MM.1S (cell line): ENCODE measurements at regions not wholly inside any gene's neighbourhood (a gene's known extent, or its start where the extent isn't known, plus 50 kb on each side); places are given as distances from the start of the nearest gene placed in this dataset.

Source experiments
- DNase-seq: peaks from one replicate; pipeline ENCODE4 v3.0.0-alpha.2; 2015
- H2AFZ ChIP-seq: fragments of 300-600 bp; sonication (generic); 2 replicates; pipeline ENCODE4 v1.6.0; 2016; ENCODE audit warnings: antibody characterized with exemption, low read length
- H3F3A ChIP-seq: fragments of 300-600 bp; sonication (generic); 2 replicates; pipeline ENCODE4 v1.6.1; 2016; ENCODE audit warnings: mild to moderate bottlenecking, antibody characterized with exemption, low read length, moderate library complexity, mixed read lengths; ENCODE audit not compliant: insufficient read depth
- H3K27ac ChIP-seq: fragments of 300-600 bp; sonication (generic); 2 replicates; pipeline ENCODE4 v1.5.1; 2016; ENCODE audit warnings: mild to moderate bottlenecking, low read length
- H3K27me3 ChIP-seq: fragments of 300-600 bp; sonication (generic); replicated peaks from 2 replicates; pipeline ENCODE4 v1.6.0; 2016; ENCODE audit warnings: low read length; ENCODE audit not compliant: insufficient read depth
- H3K36me3 ChIP-seq: fragments of 300-600 bp; sonication (generic); replicated peaks from 2 replicates; pipeline ENCODE4 v1.6.1; 2016; ENCODE audit warnings: mild to moderate bottlenecking, low read length, mixed read lengths; ENCODE audit not compliant: insufficient read depth
- H3K4me1 ChIP-seq: fragments of 300-600 bp; sonication (generic); 2 replicates; pipeline ENCODE4 v1.6.1; 2016; ENCODE audit warnings: low read length, mixed read lengths
- H3K4me2 ChIP-seq: fragments of 300-600 bp; sonication (generic); 2 replicates; pipeline ENCODE4 v1.6.0; 2016; ENCODE audit warnings: low read depth, low read length
- H3K4me3 ChIP-seq: fragments of 300-600 bp; sonication (generic); 2 replicates; pipeline ENCODE4 v1.5.1; 2016; ENCODE audit warnings: low read length, mixed read lengths
- H3K79me2 ChIP-seq: fragments of 300-600 bp; sonication (generic); 2 replicates; pipeline ENCODE4 v1.6.1; 2016; ENCODE audit warnings: mixed run types, low read length, mixed read lengths
- H3K9ac ChIP-seq: fragments of 300-600 bp; sonication (generic); 2 replicates; pipeline ENCODE4 v1.6.1; 2016; ENCODE audit warnings: low read length, mixed read lengths
- H3K9me2 ChIP-seq: fragments of 300-600 bp; sonication (generic); replicated peaks from 2 replicates; pipeline ENCODE4 v1.6.1; 2016; ENCODE audit warnings: mild to moderate bottlenecking, low read length, mixed read lengths; ENCODE audit not compliant: insufficient read depth
- H3K9me3 ChIP-seq: fragments of 300-600 bp; sonication (generic); replicated peaks from 2 replicates; pipeline ENCODE4 v1.6.1; 2016; ENCODE audit warnings: mild to moderate bottlenecking, low read length, mixed read lengths; ENCODE audit not compliant: insufficient read depth
- H4K20me1 ChIP-seq: fragments of 300-600 bp; sonication (generic); 2 replicates; pipeline ENCODE4 v1.6.1; 2016; ENCODE audit warnings: mild to moderate bottlenecking, low read length, moderate library complexity, mixed read lengths; ENCODE audit not compliant: insufficient read depth
- CTCF ChIP-seq: fragments of 300-600 bp; sonication (generic); IDR thresholded peaks from 2 replicates; pipeline ENCODE4 v1.5.1; 2016; ENCODE audit warnings: antibody characterized with exemption, low read length, mixed read lengths
- EZH2 ChIP-seq: fragments of 300-600 bp; sonication (generic); optimal IDR thresholded peaks from 2 replicates; pipeline ENCODE3; 2017; ENCODE audit warnings: low read depth, mild to moderate bottlenecking, antibody characterized with exemption, low read length, mixed read lengths
- EZH2phosphoT487 ChIP-seq: fragments of 300-600 bp; sonication (generic); IDR thresholded peaks from 2 replicates; pipeline ENCODE4 v1.6.1; 2018; ENCODE audit warnings: antibody characterized with exemption, low read length

GRCh38 chr15:88741046-88741445, 62.2 kb upstream of the ACAN start:
- H3K9me2 ChIP-seq, result no peaks in the 10 kb centered on the region
- no peaks in the 10 kb centered on the region for H4K20me1 ChIP-seq
- DNase-seq, result no peak
- H3K9ac ChIP-seq, result no peak overlapping the region
- TF ChIP-seq EZH2phosphoT487, result no peak
- H2AFZ ChIP-seq, result no peak overlapping the region
- H3K36me3 ChIP-seq, result no peaks in the 10 kb centered on the region
- H3K79me2 ChIP-seq, result no peaks in the 10 kb centered on the region
- no peaks in the 10 kb centered on the region for H3K9me3 ChIP-seq
- H3K27ac ChIP-seq, result no peak overlapping the region
- H3K4me1 ChIP-seq, result peaks cover 13% of the 10 kb centered on the region
- H3K27me3 ChIP-seq, result no peaks in the 10 kb centered on the region
- H3F3A ChIP-seq, result peaks cover 6% of the 10 kb centered on the region; the same call in 1 of the 2 replicates
- no peak overlapping the region for H3K4me2 ChIP-seq
- no peak overlapping the region for H3K4me3 ChIP-seq

GRCh38 chr15:88741671-88742070, 61.6 kb upstream of the ACAN start:
- Histone ChIP-seq H4K20me1 (no peaks in the 10 kb centered on the region), H3K4me3 (no peak overlapping the region), H3K9me3 (no peaks in the 10 kb centered on the region), H3K4me1 (peaks cover 13% of the 10 kb centered on the region), H3K9ac (no peak overlapping the region), H3K36me3 (no peaks in the 10 kb centered on the region), H3K27ac (no peak overlapping the region), H3K79me2 (no peaks in the 10 kb centered on the region), H3K27me3 (no peaks in the 10 kb centered on the region), H3K9me2 (no peaks in the 10 kb centered on the region), H3K4me2 (no peak overlapping the region), H3F3A (peaks cover 6% of the 10 kb centered on the region; the same call in 1 of the 2 replicates), H2AFZ (no peak overlapping the region)
- DNase-seq, result no peak
- TF ChIP-seq CTCF (no peak), EZH2 (no peak), EZH2phosphoT487 (no peak)

- Histone ChIP-seq H3F3A (peaks cover 6% of the 10 kb centered on the region; the same call in 1 of the 2 replicates), H4K20me1 (no peaks in the 10 kb centered on the region), H3K4me2 (no peak overlapping the region), H3K27ac (no peak overlapping the region), H3K9me3 (no peaks in the 10 kb centered on the region), H2AFZ (no peak overlapping the region), H3K36me3 (no peaks in the 10 kb centered on the region), H3K9me2 (no peaks in the 10 kb centered on the region), H3K9ac (no peak overlapping the region), H3K79me2 (no peaks in the 10 kb centered on the region), H3K4me1 (peaks cover 13% of the 10 kb centered on the region), H3K27me3 (no peaks in the 10 kb centered on the region), H3K4me3 (no peak overlapping the region)
- TF ChIP-seq EZH2phosphoT487 (no peak), EZH2 (no peak), CTCF (no peak)
- DNase-seq, result no peak
Measured at GRCh38 chr15:88742161-88742560, 61.1 kb upstream of the ACAN start.

GRCh38 chr15:88744548-88745020, 58.7 kb upstream of the ACAN start:
- no peaks in the 10 kb centered on the region for H3K9me2 ChIP-seq
- no peak overlapping the region for H3K9ac ChIP-seq
- H3K27ac ChIP-seq, result no peak overlapping the region
- H3K36me3 ChIP-seq, result no peaks in the 10 kb centered on the region
- no peak overlapping the region for H3K4me3 ChIP-seq
- no peaks in the 10 kb centered on the region for H3K79me2 ChIP-seq
- no peak overlapping the region for H2AFZ ChIP-seq
- TF ChIP-seq EZH2, result no peak
- no peak for TF ChIP-seq CTCF
- TF ChIP-seq EZH2phosphoT487, result no peak
- no peak overlapping the region for H3K4me2 ChIP-seq
- DNase-seq, result no peak
- H3K4me1 ChIP-seq, result peaks cover 13% of the 10 kb centered on the region
- no peaks in the 10 kb centered on the region for H3K27me3 ChIP-seq
- no peaks in the 10 kb centered on the region for H4K20me1 ChIP-seq
- H3K9me3 ChIP-seq, result no peaks in the 10 kb centered on the region
- H3F3A ChIP-seq, result peaks cover 6% of the 10 kb centered on the region; the same call in 1 of the 2 replicates
